HG03565 (cell line): ENCODE measurements at regions not wholly inside any gene's neighbourhood (a gene's known extent, or its start where the extent isn't known, plus 50 kb on each side); places are given as distances from the start of the nearest gene placed in this dataset.
"Not testable (repeated sequence)": the region's sequence is repeated elsewhere in the genome, so short reads cannot be mapped to it uniquely, and the experiment has no call there.

ENCODE experiments used
- ATAC-seq: cut with Tn5 transposase; IDR thresholded peaks from one replicate; pipeline ENCODE4 v1.9.1; 2021; ENCODE audit warnings: mild to moderate bottlenecking, moderate library complexity; ENCODE audit not compliant: unreplicated experiment

DNA sequence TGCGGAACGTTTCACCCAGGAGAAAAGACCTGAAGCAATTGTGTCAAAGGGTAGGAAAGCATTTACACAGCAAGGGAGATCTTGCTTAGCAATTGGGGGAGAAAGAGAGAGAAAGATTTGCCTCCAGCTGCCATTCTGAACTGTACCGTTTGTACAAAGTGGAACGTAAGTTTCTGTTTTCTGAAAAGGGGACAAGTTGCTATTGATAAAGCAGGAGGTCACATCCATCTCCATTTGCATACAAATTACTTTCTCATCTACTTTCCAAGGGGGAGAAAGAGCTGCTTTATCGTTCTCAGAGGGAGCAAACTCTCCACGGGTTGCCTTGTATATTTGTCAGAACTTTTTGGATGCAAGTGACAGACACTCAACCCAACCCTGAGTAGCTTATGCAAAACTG lies 92.0 kb upstream of the CARD11 start:
- ATAC-seq, result no peak

GRCh38 chr7:3138206-3138605 lies 94.5 kb upstream of the CARD11 start:
- no peak for ATAC-seq

GRCh38 chr7:3138997-3139396 lies 95.3 kb upstream of the CARD11 start:
- ATAC-seq, result no peak

GRCh38 chr7:3140834-3141233 lies 97.2 kb upstream of the CARD11 start:
- no peak for ATAC-seq

GRCh38 chr7:3141326-3141725 lies 97.7 kb upstream of the CARD11 start:
- no peak for ATAC-seq

DNA sequence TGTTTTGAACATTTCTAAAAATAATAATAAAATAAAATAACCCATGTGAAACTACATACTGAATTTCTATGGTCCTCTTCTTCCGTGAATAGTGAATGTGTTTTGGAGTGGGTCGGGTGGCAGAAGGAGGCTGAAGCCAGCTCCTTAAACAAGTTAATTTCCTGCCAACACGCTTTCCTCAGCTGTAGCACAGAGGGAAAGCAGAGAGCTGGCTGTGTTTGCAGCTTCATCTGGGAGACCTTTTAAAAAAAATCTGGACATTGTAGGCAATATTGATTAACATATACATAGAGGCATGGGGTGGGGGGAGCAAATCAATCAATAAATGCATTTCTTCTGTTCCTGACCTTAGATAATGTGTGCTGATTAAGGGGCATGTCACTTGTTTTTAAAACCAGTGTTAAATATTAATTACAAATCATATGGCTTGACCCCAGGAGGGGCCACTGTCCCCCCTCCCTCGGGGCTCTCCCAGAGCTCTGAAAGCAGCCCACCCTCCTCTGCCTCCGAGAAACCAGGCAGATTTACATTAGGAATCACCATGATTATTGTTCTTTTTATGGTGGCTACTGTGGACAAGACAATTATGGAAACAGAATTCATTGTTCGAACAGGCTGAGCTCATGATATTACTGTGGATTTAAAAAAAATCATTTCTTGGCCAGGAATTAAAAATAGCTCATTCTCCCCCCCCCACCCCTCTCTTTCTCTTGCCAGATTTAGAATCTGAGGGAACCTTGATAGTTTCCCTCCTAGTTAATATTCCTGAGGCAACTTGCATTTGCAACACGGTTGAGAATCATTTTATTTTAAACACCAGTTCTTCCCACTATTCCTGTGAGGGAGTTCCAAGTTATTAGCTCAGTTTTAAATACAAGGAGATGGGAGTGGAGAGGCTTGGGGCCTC lies 100.5 kb upstream of the CARD11 start:
- no peak for ATAC-seq

- not testable (repeated sequence) for ATAC-seq
Measured at GRCh38 chr7:3144776-3145125, 101.1 kb upstream of the CARD11 start.

DNA sequence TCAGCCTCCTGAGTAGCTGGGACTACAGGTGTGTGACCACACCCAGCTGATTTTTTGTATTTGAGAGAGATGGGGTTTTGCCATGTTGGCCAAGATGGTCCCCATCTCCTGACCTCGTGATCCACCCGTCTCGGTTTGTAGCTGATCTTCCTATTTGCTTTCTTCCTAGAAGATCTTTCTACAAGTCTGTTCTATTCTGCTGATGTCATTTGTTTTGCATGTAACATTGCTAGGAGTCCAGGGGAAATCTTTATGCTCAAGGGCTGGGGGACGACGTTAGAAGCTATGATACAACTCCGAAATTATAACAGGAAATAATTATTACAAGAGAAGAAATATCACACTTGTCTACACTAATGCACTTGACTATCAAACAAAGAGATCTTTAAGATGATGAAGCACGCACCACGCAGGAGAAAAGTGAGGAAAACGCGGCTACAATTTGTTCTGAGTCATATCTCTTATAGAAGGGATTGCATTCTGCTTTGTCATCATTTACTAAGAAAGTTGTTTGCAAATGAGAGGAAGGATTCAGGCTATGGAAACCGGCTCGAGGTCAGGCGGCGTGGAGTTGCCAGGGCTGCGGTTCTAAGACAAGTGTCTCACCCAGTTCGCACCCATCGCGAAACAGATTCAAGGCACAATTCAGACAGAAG lies 103.0 kb upstream of the CARD11 start:
- no peak for ATAC-seq

DNA sequence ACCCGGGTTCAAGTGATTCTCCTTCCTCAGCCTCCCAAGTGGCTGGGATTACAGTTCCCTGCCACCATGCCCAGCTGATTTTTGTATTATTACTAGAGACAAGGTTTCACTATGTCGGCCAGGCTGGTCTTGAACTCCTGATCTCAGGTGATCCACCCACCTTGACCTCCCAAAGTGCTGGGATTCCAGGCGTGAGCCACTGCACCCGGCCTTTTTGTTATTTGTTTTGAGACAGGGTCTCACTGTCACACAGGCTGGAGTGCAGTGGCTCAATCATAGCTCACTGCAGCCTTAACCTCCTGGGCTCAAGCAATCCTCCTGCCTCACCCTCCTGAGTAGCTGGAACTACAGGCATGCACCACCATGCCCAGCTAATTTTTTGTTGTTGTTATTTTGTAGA lies 104.8 kb upstream of the CARD11 start:
- not testable (repeated sequence) for ATAC-seq

- no peak for ATAC-seq
Measured at GRCh38 chr7:3149231-3149995, 105.7 kb upstream of the CARD11 start.

GRCh38 chr7:3150027-3150426 lies 106.4 kb upstream of the CARD11 start:
- ATAC-seq, result no peak

GRCh38 chr7:3151784-3152183 lies 108.1 kb upstream of the CARD11 start:
- ATAC-seq, result no peak

DNA sequence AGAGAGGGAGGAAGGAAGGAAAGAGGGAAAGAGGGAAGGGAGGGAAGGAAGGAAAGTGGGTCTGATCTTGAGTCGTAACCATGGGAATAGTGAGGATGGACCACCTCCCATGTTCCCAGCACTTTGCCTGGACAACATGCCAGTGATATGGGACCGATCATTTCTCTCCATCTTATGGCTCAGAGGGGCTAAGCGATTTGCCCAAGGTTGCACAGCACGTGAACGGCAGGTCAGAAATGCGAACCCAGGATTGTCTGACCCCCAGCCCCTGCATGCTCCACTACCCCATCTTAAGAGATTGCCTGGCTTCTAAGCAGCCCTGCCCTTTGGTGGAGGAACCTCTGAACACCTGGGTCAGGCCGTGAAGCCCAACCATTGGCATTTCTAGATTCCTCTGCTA lies 109.0 kb upstream of the CARD11 start:
- ATAC-seq, result no peak

DNA sequence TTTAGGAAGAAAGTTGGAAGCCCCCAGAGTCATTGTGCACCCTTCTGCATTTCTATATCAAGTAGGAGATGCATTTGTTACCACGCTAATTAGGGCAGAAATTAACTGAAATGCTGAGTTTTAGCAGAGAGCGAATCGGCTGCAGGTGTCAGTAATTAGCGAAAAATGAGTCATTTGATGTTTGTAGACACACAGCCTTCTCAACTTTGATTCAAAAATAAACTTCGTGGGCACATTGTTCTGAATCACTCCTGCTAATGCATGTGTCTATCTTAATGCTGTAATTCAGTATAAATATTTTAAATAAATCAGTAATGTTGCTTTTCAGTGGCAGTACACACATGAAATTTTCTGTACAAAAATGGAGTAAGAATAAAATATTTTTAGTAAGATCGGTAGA lies 109.5 kb upstream of the CARD11 start:
- no peak for ATAC-seq

GRCh38 chr7:3154317-3154716 lies 110.7 kb upstream of the CARD11 start:
- ATAC-seq, result no peak

DNA sequence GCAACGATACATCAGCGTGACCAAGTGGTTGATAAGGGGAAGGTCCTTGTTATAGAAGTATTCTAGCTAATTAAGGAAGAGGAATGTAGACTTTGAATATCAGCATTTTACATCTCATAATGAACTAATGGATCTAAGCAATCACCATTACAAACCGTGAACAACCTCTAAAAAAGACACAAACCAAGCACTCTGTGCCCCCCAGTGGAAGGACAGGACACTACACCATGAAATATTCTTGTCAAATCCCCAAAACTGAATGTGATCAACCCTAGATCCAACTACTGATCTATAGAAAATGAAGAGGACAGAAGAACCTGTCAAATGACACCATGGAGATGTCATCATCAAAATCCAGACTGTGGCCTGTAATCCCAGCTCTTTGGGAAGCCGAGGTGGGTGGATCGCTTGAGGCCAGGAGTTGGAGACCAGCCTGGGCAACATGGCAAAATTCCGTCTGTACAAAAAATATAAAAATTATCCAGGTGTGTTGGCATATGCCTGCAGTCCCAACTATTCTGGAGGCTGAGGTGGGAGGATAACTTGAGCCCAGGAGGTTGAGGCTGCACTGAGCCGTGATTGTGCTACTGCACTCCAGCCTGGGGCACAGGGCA lies 111.3 kb upstream of the CARD11 start:
- no peak for ATAC-seq

DNA sequence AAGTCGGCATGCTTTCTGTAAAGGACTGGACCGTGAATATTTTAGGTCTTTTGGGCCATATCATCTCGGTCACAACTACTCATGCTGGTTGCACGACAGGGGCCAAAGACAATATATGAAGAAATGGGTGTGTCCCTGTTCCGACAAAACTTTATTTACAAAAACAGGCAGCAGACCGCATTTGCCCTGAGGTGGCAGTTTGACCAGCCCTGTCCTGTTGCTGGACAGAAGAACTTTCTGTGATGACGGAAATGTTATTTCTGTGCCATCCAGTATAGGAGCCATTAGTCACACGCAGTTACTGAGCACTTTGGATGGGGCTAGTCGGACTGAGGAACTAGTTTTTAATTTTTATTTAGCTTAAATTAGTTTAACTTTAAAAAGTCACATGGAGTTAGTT lies 112.8 kb upstream of the CARD11 start:
- ATAC-seq, result no peak

DNA sequence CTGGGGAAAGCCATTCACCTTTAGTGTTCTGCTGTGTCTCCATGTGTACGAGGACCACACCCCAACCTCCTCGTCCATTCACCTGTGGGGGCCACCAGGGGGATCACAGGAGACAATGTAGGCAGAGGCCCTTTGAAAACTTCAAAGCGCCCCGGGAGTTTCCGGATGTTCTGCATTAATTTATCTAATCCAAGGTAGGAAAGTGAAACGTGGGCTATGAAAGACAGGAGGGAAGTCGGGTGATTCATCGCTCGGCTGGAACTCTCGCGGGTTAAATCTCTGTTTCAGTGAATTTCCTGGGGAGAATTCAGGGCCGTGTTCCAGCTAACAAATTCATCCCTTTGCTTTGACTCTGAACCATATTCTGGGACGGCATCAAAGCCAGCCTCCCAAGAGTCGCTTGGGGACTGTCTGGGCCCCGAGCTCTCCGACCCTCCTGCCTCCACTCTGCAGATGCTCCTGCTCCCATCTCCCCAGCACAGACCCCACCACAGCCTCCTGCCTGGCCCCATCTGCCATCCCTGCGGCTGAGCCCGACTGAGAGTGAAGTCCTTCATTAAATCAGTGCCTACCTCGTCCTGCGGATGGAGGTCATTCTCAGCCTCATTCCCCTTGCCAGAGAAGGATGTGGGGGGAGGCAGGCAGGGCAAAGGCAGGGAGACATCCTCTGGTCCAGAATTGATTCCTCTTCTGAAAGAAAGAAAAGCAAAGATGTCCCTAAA lies 114.1 kb upstream of the CARD11 start:
- no peak for ATAC-seq

- no peak for ATAC-seq
Measured at GRCh38 chr7:3158341-3158760, 114.7 kb upstream of the CARD11 start.

DNA sequence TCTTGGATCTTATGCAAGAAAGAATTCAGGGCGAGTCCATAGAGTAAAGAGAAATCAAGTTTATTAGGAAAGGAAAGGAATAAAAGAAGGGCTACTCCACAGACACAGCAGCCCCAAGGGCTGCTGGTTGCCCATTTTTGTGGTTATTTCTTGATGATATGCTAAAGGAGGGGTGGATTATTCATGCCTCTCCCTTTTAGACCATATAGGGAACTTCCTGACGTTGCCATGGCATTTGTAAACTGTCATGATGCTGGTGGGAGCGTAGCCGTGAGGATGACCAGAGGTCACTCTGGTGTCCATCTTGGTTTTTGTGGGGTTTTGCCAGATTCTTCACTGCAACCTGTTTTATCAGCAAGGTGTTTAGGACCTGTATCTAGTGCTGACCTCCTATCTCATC lies 115.4 kb upstream of the CARD11 start:
- no peak for ATAC-seq

GRCh38 chr7:3159445-3159844 lies 115.8 kb upstream of the CARD11 start:
- ATAC-seq, result no peak
